ENCODE measurements at regions not wholly inside any gene's neighbourhood (a gene's known extent, or its start where the extent isn't known, plus 50 kb on each side); places are given as distances from the start of the nearest gene placed in this dataset.

DNA sequence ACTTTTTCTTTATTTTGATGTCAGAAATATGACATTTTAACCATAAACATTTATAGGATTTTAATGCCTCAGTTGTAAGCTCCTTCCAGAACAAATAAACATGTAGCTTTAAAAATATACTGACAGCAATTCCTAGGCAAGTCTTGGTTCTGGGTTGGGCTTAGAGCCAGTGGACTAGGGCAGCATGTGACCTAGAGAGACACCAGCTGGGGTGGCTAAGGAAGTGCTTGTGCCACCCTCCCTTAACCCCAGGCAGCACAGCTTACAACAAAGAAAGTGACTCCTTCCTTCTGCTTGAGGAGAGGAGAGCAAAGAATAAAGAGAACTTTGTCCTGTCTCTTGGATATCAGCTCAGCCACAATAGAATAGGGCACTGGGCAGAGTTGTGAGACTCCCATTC is 61.6 kb upstream of the KTN1 start:
- no peak for TF ChIP-seq EZH2 (IDR thresholded peaks at IDR 0.05; ENCODE audit: borderline replicate concordance, insufficient read depth, low read depth, low read length, poor library complexity, severe bottlenecking)
- TF ChIP-seq, protein P1, sequence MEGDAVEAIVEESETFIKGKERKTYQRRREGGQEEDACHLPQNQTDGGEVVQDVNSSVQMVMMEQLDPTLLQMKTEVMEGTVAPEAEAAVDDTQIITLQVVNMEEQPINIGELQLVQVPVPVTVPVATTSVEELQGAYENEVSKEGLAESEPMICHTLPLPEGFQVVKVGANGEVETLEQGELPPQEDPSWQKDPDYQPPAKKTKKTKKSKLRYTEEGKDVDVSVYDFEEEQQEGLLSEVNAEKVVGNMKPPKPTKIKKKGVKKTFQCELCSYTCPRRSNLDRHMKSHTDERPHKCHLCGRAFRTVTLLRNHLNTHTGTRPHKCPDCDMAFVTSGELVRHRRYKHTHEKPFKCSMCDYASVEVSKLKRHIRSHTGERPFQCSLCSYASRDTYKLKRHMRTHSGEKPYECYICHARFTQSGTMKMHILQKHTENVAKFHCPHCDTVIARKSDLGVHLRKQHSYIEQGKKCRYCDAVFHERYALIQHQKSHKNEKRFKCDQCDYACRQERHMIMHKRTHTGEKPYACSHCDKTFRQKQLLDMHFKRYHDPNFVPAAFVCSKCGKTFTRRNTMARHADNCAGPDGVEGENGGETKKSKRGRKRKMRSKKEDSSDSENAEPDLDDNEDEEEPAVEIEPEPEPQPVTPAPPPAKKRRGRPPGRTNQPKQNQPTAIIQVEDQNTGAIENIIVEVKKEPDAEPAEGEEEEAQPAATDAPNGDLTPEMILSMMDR (IDR thresholded peaks at IDR 0.05) = no peak

All from B cell (primary cell).